DMS153 treated with DMSO at 0.1 percent for 48 hours (cell line): ENCODE measurements at regions not wholly inside any gene's neighbourhood (a gene's known extent, or its start where the extent isn't known, plus 50 kb on each side); places are given as distances from the start of the nearest gene placed in this dataset.
"Not testable (repeated sequence)": the region's sequence is repeated elsewhere in the genome, so short reads cannot be mapped to it uniquely, and the experiment has no call there.

Experiments used
- DNase-seq: peaks from one replicate; lab custom pipeline; 2025; ENCODE audit not compliant: unreplicated experiment; lab: John Stamatoyannopoulos, UW

DNA sequence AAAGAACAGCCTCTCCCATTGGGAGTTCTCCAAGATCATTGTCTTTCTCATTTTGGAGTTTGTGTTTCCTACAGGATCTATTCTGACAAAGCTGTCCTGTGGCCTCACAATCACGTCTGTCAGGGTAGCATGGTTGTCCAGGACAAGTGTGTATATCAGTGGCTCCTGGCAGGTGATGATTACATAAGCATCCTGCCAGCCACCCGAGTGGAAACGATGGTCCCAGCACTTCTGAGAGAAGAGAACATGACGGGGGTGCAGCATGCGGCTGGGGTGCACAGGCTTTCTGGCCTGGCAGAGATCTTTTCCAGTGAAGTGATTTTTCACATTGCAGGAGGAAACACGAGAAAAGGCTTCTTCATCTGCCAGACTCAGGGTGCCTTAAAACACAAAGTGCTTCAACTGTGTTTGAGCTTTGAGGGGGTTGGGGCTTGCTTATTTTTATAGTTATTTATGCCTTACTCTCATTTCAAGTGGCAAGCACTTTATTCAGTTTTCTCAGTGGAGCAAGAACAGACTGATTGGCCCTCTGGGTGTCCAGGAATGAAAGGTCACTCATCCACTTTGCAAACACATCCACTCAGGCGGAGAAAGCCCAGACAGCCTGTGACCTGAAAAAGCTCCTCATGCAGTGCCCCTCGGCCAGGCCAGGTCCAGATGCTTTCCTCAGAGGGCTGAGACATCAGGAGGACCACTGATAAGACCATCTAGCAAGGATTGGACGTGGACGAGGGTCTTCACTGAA is 186.0 kb downstream of the DUSP10 start:
- no peak for DNase-seq

DNA sequence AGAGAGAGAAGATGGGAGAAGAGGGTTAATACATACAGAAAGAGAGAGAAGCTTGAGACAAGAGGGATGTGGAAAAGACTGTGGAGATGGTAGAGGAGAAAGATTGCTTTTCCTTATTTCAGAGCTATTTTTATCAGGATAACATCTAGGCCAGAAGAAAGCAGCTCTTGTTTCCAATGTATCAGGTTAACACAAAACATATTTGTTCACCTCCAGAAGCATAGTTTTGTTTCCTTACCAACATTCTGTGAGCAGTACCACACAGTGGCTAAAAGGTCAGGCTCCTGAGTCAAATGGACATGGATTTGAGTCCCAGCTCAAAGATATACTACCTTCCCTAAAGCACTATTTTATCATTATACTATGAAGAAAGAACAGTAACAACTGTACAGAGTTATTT is 185.5 kb downstream of the DUSP10 start:
- DNase-seq: no peak

- DNase-seq: no peak
Observed at GRCh38 chr1:221557013-221557412, 184.9 kb downstream of the DUSP10 start.

- no peak for DNase-seq
Observed at GRCh38 chr1:221558396-221558795, 183.5 kb downstream of the DUSP10 start.

DNA sequence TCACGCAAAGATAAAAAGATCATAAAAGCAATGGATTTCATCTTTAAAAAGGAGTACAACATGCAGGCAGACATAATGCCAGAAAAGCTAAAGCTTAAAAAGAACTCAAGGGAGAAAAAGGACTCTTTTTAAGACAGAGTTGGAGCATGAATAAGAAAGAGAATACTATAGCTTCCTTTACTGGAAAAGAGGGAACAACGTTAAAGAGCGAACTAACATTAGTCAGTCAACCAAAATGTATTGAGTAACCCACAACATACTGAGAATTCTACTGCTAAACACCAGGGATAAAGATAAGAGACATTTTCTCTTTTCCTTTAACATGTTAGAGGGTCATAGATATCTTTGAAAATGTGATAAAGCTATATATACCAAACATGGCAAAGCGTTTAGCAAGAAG is 182.0 kb downstream of the DUSP10 start:
- no peak for DNase-seq

- DNase-seq: no peak
Observed at GRCh38 chr1:221562542-221563475, 179.1 kb downstream of the DUSP10 start.

DNA sequence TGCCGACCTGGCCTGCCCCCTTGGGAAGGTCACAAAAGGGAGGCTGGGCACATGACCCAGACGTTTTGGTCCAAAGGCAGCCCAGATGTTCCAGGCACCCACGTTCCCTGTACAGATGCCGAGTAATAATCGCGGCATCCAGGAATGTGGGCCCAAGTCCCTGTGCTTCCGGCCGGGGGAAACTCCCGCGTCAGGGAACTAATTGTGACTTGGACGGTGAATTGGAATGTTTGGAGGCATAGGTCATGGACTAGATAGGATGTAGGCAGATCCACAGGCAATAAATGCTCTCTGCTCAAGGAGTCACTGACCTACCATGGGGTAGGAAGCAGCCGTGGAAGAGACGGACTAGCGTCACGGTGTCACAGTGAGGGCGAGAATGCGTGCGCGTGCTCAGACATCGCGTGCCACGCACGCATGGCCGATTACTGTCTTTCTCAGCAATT is 178.4 kb downstream of the DUSP10 start:
- no peak for DNase-seq

DNA sequence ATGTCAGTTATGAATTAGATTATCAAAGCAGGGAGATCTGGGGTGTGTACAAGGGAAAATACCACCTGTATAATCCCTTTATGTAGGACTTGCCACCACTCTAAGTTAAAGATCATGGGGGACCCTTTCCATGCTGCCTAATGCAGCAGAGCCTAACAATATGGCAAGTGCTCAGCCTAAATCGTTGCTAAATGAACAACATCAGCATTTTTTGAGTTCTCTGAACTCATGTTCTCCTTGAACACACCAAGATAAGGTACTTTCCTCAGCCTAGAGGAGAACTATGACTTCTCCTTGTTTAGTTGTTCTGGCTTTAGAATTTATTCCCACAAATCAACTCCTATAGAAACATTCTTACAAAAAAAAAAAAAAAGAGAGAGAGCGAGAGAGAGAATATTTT is 177.0 kb downstream of the DUSP10 start:
- no peak for DNase-seq

DNA sequence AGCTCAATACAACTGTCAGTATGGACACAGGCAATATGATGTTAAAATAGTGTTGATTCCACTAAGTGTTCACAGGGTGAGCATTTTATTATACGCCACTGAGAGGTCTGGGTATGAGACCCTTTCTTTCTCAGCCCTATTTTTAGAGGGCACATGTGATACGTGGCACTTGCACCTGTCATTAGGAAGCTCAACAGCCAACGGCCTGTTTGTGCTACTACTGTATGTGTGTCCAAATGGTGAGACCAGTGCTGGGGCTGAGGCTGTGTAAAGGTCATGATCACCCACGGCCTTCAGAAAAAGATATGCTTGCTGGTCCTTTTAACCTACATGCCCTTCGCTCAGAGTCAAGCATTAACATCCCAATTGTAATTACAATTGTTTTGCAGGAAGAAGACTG is 176.2 kb downstream of the DUSP10 start:
- DNase-seq: no peak

GRCh38 chr1:221567859-221568507 is 173.9 kb downstream of the DUSP10 start:
- DNase-seq: no peak

DNA sequence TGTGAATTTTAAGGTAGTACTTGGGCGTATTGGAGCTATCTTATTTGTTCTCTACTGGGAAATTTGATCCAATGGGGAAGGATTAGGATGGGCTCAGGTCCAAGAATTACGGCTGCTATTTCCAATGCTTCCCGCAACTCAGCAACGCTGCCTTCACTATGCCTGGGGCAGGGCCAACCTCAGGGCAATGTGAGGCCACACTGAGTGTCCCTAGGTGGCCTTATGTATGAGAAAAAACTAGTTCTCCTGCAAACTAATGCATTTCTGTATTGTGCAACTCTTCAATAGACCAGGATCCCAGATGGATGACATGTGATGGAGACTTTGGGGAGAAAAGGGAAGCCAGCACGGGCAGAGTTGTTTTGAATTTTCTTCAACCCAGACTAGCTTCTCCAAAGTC is 168.1 kb downstream of the DUSP10 start:
- no peak for DNase-seq

- no peak for DNase-seq
Observed at GRCh38 chr1:221574529-221574928, 167.4 kb downstream of the DUSP10 start.

GRCh38 chr1:221575605-221576004 is 166.3 kb downstream of the DUSP10 start:
- DNase-seq: no peak

- no peak for DNase-seq
Observed at GRCh38 chr1:221576268-221576667, 165.6 kb downstream of the DUSP10 start.

DNA sequence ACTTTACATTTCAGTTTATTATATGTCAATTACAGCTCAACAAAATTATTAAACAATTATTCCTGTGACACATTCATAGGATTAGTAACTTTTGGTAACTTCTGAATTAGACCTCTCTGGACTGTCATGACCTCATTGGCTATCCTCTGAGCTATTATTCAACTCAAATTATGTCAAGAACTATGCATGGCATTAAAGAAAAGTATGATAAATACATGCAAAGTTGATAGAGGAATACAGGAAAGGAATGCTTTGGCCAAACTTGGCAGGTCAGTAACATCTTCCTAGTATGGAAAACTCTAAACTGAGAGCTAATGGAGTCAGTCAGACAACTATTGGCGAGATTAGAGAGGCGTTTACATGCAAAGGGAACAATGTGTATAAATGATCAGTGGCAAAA is 158.4 kb downstream of the DUSP10 start:
- DNase-seq: no peak

DNA sequence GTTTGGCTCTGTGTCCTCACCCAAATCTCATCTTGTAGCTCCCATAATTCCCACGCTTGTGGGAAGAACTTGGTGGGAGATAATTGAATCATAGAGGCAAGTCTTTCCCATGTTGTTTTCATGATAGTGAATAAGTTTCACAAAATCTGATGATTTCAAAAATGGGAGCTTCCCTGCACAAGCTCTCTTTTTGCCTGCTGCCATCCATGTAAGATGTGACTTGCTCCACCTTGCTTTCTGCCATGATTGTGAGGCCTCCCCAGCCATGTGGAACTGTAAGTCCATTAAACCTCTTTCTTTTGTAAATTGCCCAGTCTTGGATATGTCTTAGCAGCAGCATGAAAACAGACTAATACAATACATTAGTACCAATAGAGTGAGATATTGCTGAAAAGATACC is 154.9 kb downstream of the DUSP10 start:
- DNase-seq: not testable (repeated sequence)

DNA sequence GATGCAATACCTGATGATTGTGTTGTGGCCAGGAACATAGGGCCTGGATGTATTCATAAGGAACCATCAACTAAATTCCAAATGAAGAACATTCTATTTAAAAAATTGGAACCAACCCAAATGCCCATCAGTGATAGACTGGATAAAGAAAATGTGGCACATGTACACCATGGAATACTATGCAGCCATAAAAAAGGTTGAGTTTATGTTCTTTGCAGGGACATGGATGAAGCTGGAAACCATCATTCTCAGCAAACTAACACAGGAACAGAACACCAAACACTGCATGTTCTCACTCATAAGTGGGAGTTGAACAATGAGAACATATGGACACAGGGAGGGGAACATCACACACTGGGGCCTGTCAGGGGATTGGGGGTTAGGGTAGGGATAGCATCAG is 150.6 kb downstream of the DUSP10 start:
- DNase-seq: not testable (repeated sequence)

- DNase-seq: no peak
Observed at GRCh38 chr1:221594576-221594975, 147.3 kb downstream of the DUSP10 start.

- no peak for DNase-seq
Observed at GRCh38 chr1:221598122-221598521, 143.8 kb downstream of the DUSP10 start.

DNA sequence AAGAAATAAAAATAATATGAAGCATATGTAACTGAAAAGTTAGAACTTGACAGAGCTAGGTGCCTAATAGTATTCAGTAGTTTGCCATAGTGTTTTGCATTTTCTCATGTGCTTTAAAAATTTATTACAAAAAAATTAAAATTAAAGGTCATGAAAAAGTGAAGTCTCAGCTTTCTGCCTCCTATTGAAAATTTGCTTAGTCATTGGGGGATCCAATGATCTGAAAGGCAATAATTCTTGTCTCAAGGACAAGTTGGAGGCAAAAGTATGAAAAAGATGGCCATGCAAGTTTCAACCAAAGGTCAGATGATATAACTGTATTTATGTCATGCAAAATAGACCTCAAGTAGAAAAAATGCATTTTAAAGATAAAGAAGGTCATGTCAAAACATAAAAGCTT is 140.7 kb downstream of the DUSP10 start:
- DNase-seq: no peak

- no peak for DNase-seq
Observed at GRCh38 chr1:221602830-221603229, 139.1 kb downstream of the DUSP10 start.

DNA sequence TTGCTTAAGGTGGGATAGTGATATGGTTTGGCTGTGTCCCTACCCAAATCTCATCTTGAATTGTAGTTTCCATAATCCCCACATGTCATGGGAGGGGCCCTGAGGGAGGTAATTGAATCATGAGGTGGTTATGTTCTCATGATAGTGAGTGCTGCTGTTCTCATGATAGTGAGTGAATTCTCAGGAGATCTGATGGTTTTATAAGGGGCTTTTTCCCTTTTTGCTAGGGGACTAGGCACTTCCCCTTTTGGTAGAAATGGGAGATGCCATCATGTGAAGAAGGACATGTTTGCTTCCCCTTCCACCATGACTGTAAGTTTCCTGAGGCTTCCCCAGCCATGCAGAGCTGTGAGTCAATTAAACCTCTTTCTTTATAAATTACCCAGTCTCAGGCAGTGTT is 137.5 kb downstream of the DUSP10 start:
- DNase-seq: not testable (repeated sequence)
